ENCODE measurements at regions not wholly inside any gene's neighbourhood (a gene's known extent, or its start where the extent isn't known, plus 50 kb on each side); places are given as distances from the start of the nearest gene placed in this dataset.

DNA sequence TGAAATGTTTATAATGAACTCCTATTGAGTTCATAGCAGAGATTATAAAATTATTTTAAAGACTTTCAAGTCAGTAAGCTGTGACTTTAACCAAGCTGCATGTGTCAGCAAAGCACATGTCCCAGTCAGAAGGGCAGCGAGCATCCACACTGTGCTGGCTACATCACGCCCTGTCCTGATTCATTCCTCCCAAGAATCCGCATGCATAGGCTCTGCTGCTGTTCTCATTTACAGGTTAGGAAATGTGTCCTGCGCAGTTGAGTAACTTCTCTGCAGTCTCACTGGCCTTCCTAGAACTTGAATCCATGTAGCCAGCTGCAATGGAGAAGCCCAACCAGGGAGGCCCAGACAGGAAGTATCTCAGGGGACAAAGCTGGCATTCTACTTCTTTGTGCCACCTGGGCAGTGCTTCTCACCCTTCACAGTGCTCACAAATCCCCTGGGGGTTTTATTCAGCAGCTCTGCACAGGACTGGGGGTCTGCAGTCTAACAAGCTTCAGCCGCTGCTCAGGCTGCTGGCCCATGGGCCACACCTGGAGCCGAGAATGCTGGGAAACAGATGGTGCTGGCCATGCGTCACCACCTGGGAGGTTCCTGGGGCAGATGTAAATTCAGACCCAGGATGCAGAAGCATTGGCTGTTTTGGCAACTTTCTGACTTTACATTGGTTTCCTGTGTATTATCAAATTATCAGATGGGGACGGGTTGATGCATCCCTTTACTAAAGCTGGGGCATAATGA is 192.8 kb upstream of the GDF10 start:
- DNase-seq = no peak

- DNase-seq = no peak
Observed at GRCh38 chr10:47109906-47110305, 190.1 kb upstream of the GDF10 start.

- no peak for DNase-seq
Observed at GRCh38 chr10:47111329-47111862, 188.6 kb upstream of the GDF10 start.

- DNase-seq = no peak
Observed at GRCh38 chr10:47112612-47113011, 187.4 kb upstream of the GDF10 start.

GRCh38 chr10:47113907-47114500 is 186.0 kb upstream of the GDF10 start:
- DNase-seq = no peak

- DNase-seq = no peak
Observed at GRCh38 chr10:47114680-47115186, 185.3 kb upstream of the GDF10 start.

DNA sequence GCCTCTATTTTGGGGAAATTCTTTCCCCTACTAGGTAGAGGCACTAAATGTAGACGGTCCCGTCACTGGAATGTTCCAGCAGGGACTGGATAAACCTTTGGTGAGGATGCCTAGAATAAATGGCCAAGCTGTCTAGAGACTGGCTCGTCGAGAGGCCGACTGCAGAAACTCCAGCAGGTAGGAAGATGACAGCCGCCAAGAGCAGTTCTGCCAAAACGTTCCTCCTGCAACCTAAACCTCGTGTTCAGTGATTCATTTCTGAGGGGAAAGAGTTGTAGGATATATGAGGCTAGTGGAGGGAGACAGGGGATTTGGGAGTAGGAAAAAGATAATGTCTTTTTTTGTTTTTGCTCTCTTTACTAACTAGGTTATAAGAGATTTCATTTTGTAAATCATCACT is 184.7 kb upstream of the GDF10 start:
- no peak for DNase-seq

GRCh38 chr10:47116445-47116844 is 183.6 kb upstream of the GDF10 start:
- DNase-seq = no peak

DNA sequence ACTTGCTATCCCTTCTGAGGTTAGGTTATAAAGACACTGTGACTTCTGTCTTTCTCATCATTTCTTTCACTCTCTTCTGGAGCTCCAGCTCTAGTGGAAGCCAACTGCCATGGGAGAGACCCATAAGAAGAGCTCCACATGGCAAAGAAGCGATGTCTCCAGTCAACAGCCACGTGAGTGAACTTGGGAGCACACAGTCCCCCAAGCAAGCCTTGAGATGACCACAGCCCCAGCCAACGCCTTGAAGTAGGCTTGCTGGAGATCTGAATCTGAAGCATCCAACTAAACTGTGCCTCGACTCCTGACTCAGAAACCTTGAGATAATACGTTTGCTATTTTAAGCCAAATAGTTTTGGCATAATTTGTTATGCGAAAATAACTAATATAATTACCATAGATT is 181.7 kb upstream of the GDF10 start:
- DNase-seq = no peak

GRCh38 chr10:47121336-47121735 is 178.7 kb upstream of the GDF10 start:
- peak in 2 of 3 donors; percentile 22 to 29 for DNase-seq

GRCh38 chr10:47123716-47124288 is 176.2 kb upstream of the GDF10 start:
- DNase-seq = no peak

GRCh38 chr10:47127188-47127785 is 172.7 kb upstream of the GDF10 start:
- no peak for DNase-seq

DNA sequence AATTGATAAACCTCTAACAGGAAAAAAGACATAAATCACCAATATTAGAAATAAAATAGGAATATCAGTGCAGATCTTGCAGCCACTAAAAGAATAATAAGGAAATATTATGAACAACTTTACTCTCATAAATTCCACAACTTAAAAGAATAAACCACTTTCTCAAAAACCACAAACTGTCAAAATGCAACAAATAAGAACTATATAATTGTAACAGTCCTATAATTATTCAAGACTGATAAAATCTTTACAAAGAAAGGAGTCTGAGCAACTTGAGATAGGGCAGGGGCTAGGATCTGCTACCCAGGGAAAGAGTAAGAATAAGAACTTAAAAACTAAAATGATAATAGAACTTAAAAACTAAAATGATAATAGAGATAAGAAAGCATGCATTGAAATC is 169.5 kb upstream of the GDF10 start:
- no peak for DNase-seq

DNA sequence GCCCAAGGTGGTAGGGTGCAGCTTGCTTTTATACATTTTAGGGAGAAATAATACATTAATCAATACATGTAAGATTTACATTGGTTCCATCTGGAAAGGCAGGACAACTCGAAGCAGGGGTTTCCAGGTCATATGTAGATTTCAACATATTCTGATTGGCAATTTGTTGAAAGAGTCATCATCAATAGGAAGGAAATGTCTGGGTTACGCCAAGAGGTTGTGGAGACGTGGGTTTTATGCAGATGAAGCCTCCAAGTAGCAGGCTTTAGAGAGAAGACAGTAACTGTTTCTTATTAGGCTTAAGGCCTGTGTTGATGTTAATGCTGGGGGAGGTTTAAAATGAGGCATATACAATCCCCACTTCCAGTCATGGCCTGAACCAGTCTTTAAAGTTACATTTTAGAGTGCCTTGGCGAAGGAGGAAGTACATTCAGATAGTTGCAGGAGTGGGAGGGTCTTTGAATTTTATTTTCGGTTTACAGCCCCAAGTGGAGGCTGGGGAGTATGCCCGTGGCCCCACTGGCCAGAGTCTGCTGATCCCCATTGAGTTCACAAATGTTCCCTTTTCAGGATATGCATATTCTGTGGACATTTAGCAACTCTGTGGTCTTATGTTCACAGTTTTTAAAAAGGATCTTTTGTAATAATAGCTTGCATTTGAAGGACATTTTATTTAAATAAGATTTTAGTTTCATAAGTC is 166.0 kb upstream of the GDF10 start:
- DNase-seq = peak; percentile 65 to 75 (median 72)

DNA sequence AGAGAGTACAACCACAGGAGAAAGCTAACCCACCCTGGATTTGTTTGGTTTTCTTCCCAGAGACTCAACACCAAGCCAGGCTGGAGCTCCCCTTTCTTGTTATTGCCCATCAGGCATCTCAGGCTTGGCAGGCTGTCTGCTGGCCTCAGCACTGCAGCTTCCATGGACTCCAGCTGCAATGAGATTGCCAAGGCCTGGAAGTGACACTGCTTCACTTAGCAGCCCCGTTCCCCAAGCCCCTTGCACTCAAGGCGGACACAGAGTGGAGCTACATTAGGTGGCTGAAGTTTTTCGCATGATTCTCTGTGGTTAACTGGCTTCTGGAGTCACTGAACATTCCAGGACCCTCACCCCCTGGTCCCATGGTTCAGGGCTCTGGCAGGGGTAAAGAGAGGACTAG is 163.1 kb upstream of the GDF10 start:
- no peak for DNase-seq

DNA sequence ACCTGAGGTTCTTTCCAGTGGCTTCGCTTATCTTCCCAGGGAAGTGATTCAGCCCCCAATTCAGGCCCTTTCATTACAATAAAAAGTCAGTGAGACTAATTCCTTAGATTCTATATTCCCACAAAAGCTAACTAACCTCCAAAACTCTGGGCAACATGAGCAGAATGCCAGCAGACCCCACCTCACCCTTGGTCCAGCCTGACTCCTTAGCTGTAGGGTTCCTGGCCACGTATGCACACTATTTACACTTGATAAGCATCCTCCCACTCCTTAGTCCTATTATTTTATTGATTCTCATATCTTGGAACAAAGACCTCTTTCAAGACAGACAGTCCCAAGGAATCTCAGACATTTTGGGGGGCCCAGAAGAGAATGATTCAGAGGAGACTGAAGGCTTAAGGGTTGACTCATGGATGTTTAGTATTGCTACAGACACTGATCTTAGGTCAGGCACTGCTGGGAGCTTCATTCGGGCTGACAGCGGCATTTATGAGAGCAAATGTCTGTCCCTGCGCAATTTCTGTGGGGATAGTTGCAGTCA is 162.6 kb upstream of the GDF10 start:
- peak; percentile 31 to 33 (median 32) for DNase-seq

GRCh38 chr10:47139121-47139520 is 160.9 kb upstream of the GDF10 start:
- DNase-seq = no peak

- no peak for DNase-seq
Observed at GRCh38 chr10:47140761-47141348, 159.1 kb upstream of the GDF10 start.

- DNase-seq = no peak
Observed at GRCh38 chr10:47141349-47141748, 158.6 kb upstream of the GDF10 start.

GRCh38 chr10:47143072-47143471 is 156.9 kb upstream of the GDF10 start:
- DNase-seq = no peak

GRCh38 chr10:47143473-47143872 is 156.5 kb upstream of the GDF10 start:
- no peak for DNase-seq

- DNase-seq = no peak
Observed at GRCh38 chr10:47144525-47144924, 155.5 kb upstream of the GDF10 start.
